Right atrium auricular region (tissue), 2 donors: ENCODE measurements at regions not wholly inside any gene's neighbourhood (a gene's known extent, or its start where the extent isn't known, plus 50 kb on each side); places are given as distances from the start of the nearest gene placed in this dataset.

Source experiments
- DNase-seq: peaks from one replicate; pipeline ENCODE4 v3.0.0-alpha.2; 2019; ENCODE audit warnings: low spot score
- H3K27ac ChIP-seq, 2 donors: fragments of 200-600 bp; sonication (generic); 1 replicate in 1 of 2; 2 replicates in 1 of 2; pipeline ENCODE4 v1.5.1; 2016 to 2019
- H3K27me3 ChIP-seq, 2 donors: fragments of 200-600 bp; sonication (generic); one replicate each; pipeline versions ENCODE4 v1.5.1 to v1.6.0; 2017 to 2019
- H3K36me3 ChIP-seq: fragments of 200-600 bp; sonication (generic); one replicate; pipeline ENCODE4 v1.5.1; 2016
- H3K4me1 ChIP-seq, 2 donors: fragments of 200-600 bp; sonication (generic); one replicate each; pipeline versions ENCODE4 v1.5.1 to v1.6.0; 2017 to 2019
- H3K4me3 ChIP-seq, 2 donors: fragments of 200-600 bp; sonication (generic); 1 replicate in 1 of 2; 2 replicates in 1 of 2; pipeline ENCODE4 v1.5.1; 2017 to 2019; ENCODE audit warnings: mild to moderate bottlenecking in 1 of 2, moderate library complexity in 1 of 2
- H3K9me3 ChIP-seq, 2 donors: fragments of 200-600 bp; sonication (generic); one replicate each; pipeline ENCODE4 v1.5.1; 2019
- TF ChIP-seq, protein P1 (sequence below), 2 donors: fragments of 200-600 bp; sonication (generic); IDR thresholded peaks; one replicate each; pipeline ENCODE4 v1.5.1; 2019; ENCODE audit warnings: antibody characterized with exemption in 2 of 2

DNA sequence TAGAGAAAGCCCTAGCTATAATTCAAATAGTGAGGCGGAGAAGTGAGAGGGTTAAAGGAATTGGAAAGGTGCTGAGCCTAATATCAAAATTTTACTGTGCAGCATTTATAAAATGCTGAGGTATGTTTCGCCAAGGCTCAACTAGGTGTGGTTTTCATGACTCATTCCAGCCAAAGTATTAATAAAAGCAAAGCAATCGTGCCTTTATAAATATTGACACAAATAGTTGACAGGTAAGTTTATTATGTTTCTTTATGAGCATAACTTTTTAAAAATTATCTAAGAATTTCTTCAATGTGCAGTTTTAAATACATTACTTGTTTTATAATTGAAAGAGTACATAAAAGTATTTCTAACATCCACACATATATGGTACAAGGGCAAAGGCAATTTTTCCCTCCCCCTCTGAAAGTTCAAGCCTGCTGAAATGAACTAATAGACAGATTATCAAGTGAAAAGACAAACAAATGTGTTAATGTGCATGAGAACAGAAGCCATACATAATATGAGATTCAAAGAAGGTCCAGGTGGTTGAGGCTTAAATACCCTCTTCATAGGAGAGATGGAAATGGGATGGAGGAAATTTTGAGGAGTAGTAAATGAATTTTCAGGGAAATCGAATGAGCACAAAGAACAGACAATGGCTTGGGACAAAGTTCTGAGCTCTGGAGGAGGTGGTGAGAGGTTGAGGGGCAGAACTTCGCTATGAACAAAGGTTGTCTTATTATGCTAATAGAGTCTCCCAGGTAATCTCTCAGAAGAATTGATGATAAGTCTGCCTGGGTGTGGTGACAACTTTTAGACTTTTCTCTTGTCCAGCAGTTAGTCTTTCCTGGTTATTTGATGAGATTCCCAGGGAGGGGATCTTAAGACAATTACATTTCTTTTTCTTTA lies 326.5 kb downstream of the BUD13 start:
- Histone ChIP-seq H3K27ac (no peak overlapping the region), H3K4me1 (no peaks in the 10 kb centered on the region), H3K36me3 (no peaks in the 10 kb centered on the region), H3K27me3 (no peaks in the 10 kb centered on the region), H3K9me3 (peaks cover 0 to 22% of the 10 kb centered on the region in 2 donors), H3K4me3 (no peak overlapping the region)
- DNase-seq, result no peak
- TF ChIP-seq, protein P1, sequence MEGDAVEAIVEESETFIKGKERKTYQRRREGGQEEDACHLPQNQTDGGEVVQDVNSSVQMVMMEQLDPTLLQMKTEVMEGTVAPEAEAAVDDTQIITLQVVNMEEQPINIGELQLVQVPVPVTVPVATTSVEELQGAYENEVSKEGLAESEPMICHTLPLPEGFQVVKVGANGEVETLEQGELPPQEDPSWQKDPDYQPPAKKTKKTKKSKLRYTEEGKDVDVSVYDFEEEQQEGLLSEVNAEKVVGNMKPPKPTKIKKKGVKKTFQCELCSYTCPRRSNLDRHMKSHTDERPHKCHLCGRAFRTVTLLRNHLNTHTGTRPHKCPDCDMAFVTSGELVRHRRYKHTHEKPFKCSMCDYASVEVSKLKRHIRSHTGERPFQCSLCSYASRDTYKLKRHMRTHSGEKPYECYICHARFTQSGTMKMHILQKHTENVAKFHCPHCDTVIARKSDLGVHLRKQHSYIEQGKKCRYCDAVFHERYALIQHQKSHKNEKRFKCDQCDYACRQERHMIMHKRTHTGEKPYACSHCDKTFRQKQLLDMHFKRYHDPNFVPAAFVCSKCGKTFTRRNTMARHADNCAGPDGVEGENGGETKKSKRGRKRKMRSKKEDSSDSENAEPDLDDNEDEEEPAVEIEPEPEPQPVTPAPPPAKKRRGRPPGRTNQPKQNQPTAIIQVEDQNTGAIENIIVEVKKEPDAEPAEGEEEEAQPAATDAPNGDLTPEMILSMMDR (IDR thresholded peaks at IDR 0.05), result no peak

GRCh38 chr11:116445108-116446047 lies 327.4 kb downstream of the BUD13 start:
- Histone ChIP-seq H3K27ac (no peak overlapping the region), H3K4me1 (no peaks in the 10 kb centered on the region), H3K27me3 (no peaks in the 10 kb centered on the region), H3K9me3 (peaks cover 0 to 26% of the 10 kb centered on the region in 2 donors), H3K4me3 (no peak overlapping the region), H3K36me3 (no peaks in the 10 kb centered on the region)
- DNase-seq, result no peak
- TF ChIP-seq, protein P1 (IDR thresholded peaks at IDR 0.05), result no peak

DNA sequence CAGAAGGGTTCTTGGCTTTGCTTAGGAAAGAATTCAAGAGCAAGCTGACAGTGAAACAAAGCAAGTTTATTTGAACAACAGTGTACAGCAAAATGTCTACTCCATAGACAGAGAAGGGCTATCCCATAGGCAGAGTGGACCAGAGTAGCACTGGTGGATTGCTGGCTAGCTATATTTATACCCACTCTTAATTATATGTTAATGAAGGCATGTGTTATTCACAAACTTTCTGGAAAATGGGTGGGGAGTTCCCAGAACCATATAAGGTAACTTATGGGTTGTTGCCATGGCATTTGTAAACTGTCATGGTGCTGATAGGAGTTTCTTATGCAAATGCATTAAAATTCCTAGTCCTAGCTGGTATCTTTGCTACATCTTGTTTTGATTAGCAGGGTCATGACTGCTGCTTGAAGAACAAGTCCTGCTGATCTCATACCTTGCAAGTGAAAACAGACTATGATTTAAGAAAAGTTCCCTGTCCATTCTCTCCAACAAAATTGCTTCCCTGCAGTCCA lies 330.5 kb downstream of the BUD13 start:
- Histone ChIP-seq H3K4me3 (no peak overlapping the region), H3K36me3 (no peaks in the 10 kb centered on the region), H3K27me3 (no peaks in the 10 kb centered on the region), H3K4me1 (no peaks in the 10 kb centered on the region), H3K27ac (no peak overlapping the region), H3K9me3 (peaks cover 0 to 24% of the 10 kb centered on the region in 2 donors)
- TF ChIP-seq, protein P1 (IDR thresholded peaks at IDR 0.05), result no peak
- DNase-seq, result no peak

DNA sequence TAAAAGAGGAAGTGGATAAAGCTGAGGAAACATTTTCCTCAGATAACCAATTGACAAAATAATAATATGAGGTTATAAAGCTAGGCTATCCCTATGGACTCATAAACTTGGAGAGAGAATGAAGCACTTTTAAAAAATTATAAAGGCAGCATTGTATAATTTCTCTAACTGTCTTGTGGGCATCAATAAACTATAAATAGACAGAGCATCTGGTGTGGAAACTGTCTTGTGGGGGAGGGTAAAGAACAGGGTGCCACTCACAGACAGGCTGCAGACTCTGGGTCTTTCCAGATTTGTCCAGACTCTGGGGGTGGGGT lies 333.5 kb downstream of the BUD13 start:
- no peaks in the 10 kb centered on the region for H3K27me3 ChIP-seq
- H3K4me1 ChIP-seq, result no peaks in the 10 kb centered on the region
- TF ChIP-seq, protein P1 (IDR thresholded peaks at IDR 0.05), result no peak
- H3K27ac ChIP-seq, result no peak overlapping the region
- H3K9me3 ChIP-seq, result peaks cover 0 to 24% of the 10 kb centered on the region in 2 donors
- H3K36me3 ChIP-seq, result no peaks in the 10 kb centered on the region
- no peak for DNase-seq
- H3K4me3 ChIP-seq, result no peak overlapping the region

DNA sequence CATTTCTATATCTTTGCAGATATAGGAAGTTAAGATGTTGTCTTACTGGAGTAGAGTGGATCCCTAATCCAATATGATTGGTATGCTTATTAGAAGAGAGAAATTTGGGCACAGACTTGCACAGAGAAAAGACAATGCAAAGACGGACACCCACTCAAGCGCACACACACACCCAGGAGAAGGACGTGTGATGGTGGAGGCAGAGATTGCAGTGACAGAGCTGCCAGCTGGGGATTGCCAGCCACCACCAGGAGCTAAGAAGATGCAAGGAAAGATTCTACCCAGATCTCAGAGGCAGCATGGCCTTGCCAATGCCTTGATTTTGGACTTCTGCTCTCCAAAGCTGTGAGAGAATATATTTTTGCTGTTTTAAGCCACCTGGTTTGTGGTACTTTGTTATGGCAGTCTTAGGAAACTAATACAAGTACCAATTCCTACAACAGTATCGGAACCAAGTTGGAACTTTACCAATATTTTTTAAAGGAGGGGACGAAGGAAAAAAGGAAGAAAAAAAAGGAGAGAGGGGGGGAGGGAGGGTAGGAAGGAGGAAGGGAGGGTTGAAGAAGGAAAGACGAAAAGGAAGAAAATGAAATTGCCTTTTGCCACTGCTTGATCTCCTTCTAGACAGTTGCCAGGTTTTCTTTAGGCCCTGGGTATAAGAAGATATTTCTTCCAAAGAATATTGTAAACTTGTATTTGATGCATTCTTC lies 334.0 kb downstream of the BUD13 start:
- no peaks in the 10 kb centered on the region for H3K36me3 ChIP-seq
- H3K4me3 ChIP-seq, result no peak overlapping the region
- TF ChIP-seq, protein P1 (IDR thresholded peaks at IDR 0.05), result no peak
- H3K27ac ChIP-seq, result no peak overlapping the region
- H3K9me3 ChIP-seq, result peaks cover 0 to 24% of the 10 kb centered on the region in 2 donors
- no peak for DNase-seq
- H3K4me1 ChIP-seq, result no peaks in the 10 kb centered on the region
- H3K27me3 ChIP-seq, result no peaks in the 10 kb centered on the region
